IMR-90 (cell line): ENCODE measurements at regions not wholly inside any gene's neighbourhood (a gene's known extent, or its start where the extent isn't known, plus 50 kb on each side); places are given as distances from the start of the nearest gene placed in this dataset.

Experiments used
- BHLHE40 ChIP-seq: fragments of 150-350 bp; IDR thresholded peaks from 2 replicates; pipeline ENCODE4 v1.6.1; 2016; ENCODE audit warnings: mild to moderate bottlenecking, low read depth, low read length
- CEBPB ChIP-seq: IDR thresholded peaks from 2 replicates; pipeline ENCODE4 v1.6.1; 2012; ENCODE audit warnings: low read depth, low read length, improper control_type of control experiment
- FOS ChIP-seq: fragments of 150-350 bp; IDR thresholded peaks from 2 replicates; pipeline ENCODE4 v1.6.1; 2016; ENCODE audit warnings: low read depth, low read length
- MAFK ChIP-seq: IDR thresholded peaks from 2 replicates; pipeline ENCODE4 v1.6.1; 2012; ENCODE audit warnings: low read depth, low read length, improper control_type of control experiment
- MXI1 ChIP-seq: IDR thresholded peaks from 2 replicates; pipeline ENCODE4 v1.6.1; 2012; ENCODE audit warnings: low read depth, mild to moderate bottlenecking, low read length, moderate library complexity, borderline replicate concordance
- POLR2A ChIP-seq: IDR thresholded peaks from 2 replicates; pipeline ENCODE4 v1.6.1; 2012; ENCODE audit warnings: mild to moderate bottlenecking, low read depth, low read length
- RAD21 ChIP-seq: IDR thresholded peaks from 2 replicates; pipeline ENCODE4 v1.6.1; 2012; ENCODE audit warnings: low read length, improper control_type of control experiment
- RCOR1 ChIP-seq: IDR thresholded peaks from 2 replicates; pipeline ENCODE4 v1.6.1; 2012; ENCODE audit warnings: mild to moderate bottlenecking, low read length, improper control_type of control experiment; ENCODE audit not compliant: insufficient replicate concordance
- RFX5 ChIP-seq: IDR thresholded peaks from 2 replicates; pipeline ENCODE4 v1.8.0; 2012; ENCODE audit warnings: low read depth, mild to moderate bottlenecking, low read length, moderate library complexity
- SMC3 ChIP-seq: fragments of 150-350 bp; IDR thresholded peaks from 2 replicates; pipeline ENCODE4 v1.6.1; 2016; ENCODE audit warnings: low read depth, mild to moderate bottlenecking, antibody characterized with exemption, low read length, moderate library complexity
- TF ChIP-seq, protein P1 (sequence below): fragments of 150-350 bp; IDR thresholded peaks from 2 replicates; pipeline ENCODE4 v1.6.1; 2016; ENCODE audit warnings: low read depth, mild to moderate bottlenecking, low read length, moderate library complexity, borderline replicate concordance
- TF ChIP-seq, protein P2 (sequence below): conservative IDR thresholded peaks from 2 replicates; pipeline ENCODE4 v1.5.1; 2012; ENCODE audit warnings: mild to moderate bottlenecking, low read depth, low read length, improper control_type of control experiment

DNA sequence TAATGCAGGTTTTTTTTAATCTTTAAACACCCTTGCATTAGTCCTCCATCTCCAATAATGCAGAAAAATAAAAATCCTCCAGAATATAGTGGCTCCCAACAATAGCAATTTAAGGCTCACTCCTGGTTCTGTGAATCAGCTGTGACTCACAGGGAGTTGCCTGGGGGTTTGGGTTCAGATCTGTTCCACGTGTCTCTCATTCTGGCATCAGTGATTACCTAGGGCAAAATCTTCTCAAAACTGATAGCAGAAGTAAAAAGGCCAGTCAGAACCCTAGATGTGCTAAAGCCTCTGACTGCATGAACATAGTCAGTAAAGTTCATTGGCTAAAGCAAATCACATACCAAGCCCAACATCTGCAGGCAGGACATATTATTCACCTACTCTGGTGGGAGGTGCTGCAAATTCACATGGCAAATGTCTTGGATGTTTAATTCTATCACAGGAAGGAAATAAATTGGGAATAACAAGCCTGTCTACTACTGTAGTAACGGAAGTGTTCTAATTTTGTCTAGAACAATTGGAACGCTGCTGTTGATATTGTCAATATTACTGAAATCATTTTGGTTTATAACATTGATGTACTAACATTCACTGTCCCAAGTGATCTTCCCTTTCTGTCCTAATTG is 364.1 kb upstream of the CNTN4 start:
- TF ChIP-seq, protein P1, sequence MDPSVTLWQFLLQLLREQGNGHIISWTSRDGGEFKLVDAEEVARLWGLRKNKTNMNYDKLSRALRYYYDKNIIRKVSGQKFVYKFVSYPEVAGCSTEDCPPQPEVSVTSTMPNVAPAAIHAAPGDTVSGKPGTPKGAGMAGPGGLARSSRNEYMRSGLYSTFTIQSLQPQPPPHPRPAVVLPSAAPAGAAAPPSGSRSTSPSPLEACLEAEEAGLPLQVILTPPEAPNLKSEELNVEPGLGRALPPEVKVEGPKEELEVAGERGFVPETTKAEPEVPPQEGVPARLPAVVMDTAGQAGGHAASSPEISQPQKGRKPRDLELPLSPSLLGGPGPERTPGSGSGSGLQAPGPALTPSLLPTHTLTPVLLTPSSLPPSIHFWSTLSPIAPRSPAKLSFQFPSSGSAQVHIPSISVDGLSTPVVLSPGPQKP, result no peak
- TF ChIP-seq RFX5 (no peak), RCOR1 (no peak), SMC3 (no peak), POLR2A (no peak), RAD21 (no peak), MAFK (no peak), BHLHE40 (no peak), CEBPB (no peak), FOS (no peak), MXI1 (no peak)
- TF ChIP-seq, protein P2, sequence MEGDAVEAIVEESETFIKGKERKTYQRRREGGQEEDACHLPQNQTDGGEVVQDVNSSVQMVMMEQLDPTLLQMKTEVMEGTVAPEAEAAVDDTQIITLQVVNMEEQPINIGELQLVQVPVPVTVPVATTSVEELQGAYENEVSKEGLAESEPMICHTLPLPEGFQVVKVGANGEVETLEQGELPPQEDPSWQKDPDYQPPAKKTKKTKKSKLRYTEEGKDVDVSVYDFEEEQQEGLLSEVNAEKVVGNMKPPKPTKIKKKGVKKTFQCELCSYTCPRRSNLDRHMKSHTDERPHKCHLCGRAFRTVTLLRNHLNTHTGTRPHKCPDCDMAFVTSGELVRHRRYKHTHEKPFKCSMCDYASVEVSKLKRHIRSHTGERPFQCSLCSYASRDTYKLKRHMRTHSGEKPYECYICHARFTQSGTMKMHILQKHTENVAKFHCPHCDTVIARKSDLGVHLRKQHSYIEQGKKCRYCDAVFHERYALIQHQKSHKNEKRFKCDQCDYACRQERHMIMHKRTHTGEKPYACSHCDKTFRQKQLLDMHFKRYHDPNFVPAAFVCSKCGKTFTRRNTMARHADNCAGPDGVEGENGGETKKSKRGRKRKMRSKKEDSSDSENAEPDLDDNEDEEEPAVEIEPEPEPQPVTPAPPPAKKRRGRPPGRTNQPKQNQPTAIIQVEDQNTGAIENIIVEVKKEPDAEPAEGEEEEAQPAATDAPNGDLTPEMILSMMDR, result no peak
